ENCODE measurements at regions not wholly inside any gene's neighbourhood (a gene's known extent, or its start where the extent isn't known, plus 50 kb on each side); places are given as distances from the start of the nearest gene placed in this dataset.

- no peak for TF ChIP-seq POLR2A (IDR thresholded peaks at IDR 0.05)
- no peak for TF ChIP-seq CTCF (IDR thresholded peaks at IDR 0.05)
Measured at GRCh38 chr13:66162470-66162869, 1067.7 kb downstream of the PCDH9 start.
